Activated CD8-positive, alpha-beta T cell treated with anti-CD3 and anti-CD28 coated beads for 36 hours (primary cell): ENCODE measurements at regions not wholly inside any gene's neighbourhood (a gene's known extent, or its start where the extent isn't known, plus 50 kb on each side); places are given as distances from the start of the nearest gene placed in this dataset.

Source experiments
- ATAC-seq: fragments of 200-7000 bp; cut with Tn5 transposase; one replicate; pipeline ENCODE4 v1.10.0; 2021; ENCODE audit warnings: mild to moderate bottlenecking, moderate library complexity
- CTCF ChIA-PET: fragments of 350-600 bp; sonication (Branson Sonifier 250); formaldehyde crosslinking; loops from one replicate; lab custom pipeline; 2021; ENCODE audit warnings: antibody characterized with exemption; lab: Charles Lee
- POLR2A ChIA-PET: fragments of 350-600 bp; sonication (Branson Sonifier 250); formaldehyde crosslinking; loops from one replicate; lab custom pipeline; 2021; ENCODE audit warnings: antibody characterized with exemption; lab: Charles Lee
- DNase-seq: peaks from one replicate; pipeline ENCODE4 v3.0.0-alpha.2; 2020
- H3K27ac Mint-ChIP-seq: one replicate; pipeline ENCODE4 v1.8.0; 2021; ENCODE audit warnings: mild to moderate bottlenecking, mixed read lengths
- H3K27me3 Mint-ChIP-seq: one replicate; pipeline ENCODE4 v1.8.0; 2021; ENCODE audit warnings: mixed read lengths
- H3K36me3 Mint-ChIP-seq: one replicate; pipeline ENCODE4 v1.8.0; 2021; ENCODE audit warnings: low read depth, mixed read lengths
- H3K4me1 Mint-ChIP-seq: one replicate; pipeline ENCODE4 v1.8.0; 2021; ENCODE audit warnings: low read depth, mixed read lengths
- H3K4me3 Mint-ChIP-seq: one replicate; pipeline ENCODE4 v1.8.0; 2021; ENCODE audit warnings: mild to moderate bottlenecking, moderate library complexity, mixed read lengths
- H3K9me3 Mint-ChIP-seq: one replicate; pipeline ENCODE4 v1.8.0; 2021; ENCODE audit warnings: mixed read lengths
- intact Hi-C: fragments of 100-400 bp; cut with micrococcal nuclease; formaldehyde crosslinking; loops from one replicate; pipeline ENCODE4 v1.10.0; 2022
- TF ChIP-seq, protein P1 (sequence below): fragments of 200-600 bp; IDR thresholded peaks from one replicate; pipeline ENCODE4 v1.8.0; 2022; ENCODE audit warnings: antibody characterized with exemption, mild to moderate bottlenecking

DNA sequence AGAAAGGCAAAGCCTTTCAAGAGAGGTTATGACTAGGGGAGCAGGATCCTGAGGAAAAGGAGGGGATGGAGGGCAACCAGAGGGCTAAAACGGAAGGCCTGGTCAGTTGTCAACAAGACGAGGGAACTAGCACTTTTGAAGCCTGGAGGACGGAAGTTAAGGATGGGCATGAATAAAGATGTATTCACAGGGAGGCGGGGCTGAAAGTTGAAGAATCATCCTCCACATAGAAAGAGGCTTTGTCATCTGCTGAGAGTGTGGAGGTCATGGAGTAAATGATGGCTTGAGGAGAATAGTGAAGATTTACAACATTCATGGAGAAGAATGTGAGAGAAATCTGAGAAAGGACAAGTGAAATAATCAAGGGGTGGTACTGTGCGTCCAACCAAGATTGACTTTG lies 137.5 kb downstream of the MAGEB17 start:
- peaks cover 5% of the 10 kb centered on the region for H3K27me3 Mint-ChIP-seq
- no peak for DNase-seq
- CTCF ChIA-PET = no interaction called here
- no peak overlapping the region for H3K4me3 Mint-ChIP-seq
- H3K9me3 Mint-ChIP-seq = no peaks in the 10 kb centered on the region
- H3K36me3 Mint-ChIP-seq = no peaks in the 10 kb centered on the region
- H3K27ac Mint-ChIP-seq = no peak overlapping the region
- no peak for ATAC-seq
- H3K4me1 Mint-ChIP-seq = no peaks in the 10 kb centered on the region
- TF ChIP-seq, protein P1, sequence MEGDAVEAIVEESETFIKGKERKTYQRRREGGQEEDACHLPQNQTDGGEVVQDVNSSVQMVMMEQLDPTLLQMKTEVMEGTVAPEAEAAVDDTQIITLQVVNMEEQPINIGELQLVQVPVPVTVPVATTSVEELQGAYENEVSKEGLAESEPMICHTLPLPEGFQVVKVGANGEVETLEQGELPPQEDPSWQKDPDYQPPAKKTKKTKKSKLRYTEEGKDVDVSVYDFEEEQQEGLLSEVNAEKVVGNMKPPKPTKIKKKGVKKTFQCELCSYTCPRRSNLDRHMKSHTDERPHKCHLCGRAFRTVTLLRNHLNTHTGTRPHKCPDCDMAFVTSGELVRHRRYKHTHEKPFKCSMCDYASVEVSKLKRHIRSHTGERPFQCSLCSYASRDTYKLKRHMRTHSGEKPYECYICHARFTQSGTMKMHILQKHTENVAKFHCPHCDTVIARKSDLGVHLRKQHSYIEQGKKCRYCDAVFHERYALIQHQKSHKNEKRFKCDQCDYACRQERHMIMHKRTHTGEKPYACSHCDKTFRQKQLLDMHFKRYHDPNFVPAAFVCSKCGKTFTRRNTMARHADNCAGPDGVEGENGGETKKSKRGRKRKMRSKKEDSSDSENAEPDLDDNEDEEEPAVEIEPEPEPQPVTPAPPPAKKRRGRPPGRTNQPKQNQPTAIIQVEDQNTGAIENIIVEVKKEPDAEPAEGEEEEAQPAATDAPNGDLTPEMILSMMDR = no peak
- intact Hi-C loops = no loop called here
- POLR2A ChIA-PET = no interaction called here

DNA sequence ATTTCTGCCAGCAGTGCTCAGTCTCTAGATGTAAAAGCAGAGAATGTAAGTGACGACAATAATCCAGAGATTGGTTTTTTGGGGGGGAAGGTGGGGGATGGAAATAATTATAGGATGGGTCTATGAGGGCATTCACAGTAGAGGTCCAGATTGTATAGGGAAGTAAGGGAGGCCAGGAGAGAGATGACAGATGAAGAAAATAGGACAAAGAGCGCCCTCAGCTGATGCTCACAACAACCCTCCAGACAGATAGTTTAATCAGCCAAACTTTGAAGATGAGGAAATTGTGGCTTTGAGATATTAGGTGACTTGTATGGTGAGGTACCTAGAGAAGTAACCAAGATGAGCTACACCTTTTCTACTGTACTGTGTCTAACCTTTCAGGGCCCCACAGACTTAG lies 137.9 kb downstream of the MAGEB17 start:
- Mint-ChIP-seq H3K4me1 (no peaks in the 10 kb centered on the region), H3K27ac (no peak overlapping the region), H3K4me3 (no peak overlapping the region), H3K27me3 (peaks cover 5% of the 10 kb centered on the region), H3K9me3 (no peaks in the 10 kb centered on the region), H3K36me3 (no peaks in the 10 kb centered on the region)
- CTCF ChIA-PET = no interaction called here
- no peak for DNase-seq
- intact Hi-C loops = no loop called here
- TF ChIP-seq, protein P1 = no peak
- POLR2A ChIA-PET = no interaction called here
- ATAC-seq = no peak

DNA sequence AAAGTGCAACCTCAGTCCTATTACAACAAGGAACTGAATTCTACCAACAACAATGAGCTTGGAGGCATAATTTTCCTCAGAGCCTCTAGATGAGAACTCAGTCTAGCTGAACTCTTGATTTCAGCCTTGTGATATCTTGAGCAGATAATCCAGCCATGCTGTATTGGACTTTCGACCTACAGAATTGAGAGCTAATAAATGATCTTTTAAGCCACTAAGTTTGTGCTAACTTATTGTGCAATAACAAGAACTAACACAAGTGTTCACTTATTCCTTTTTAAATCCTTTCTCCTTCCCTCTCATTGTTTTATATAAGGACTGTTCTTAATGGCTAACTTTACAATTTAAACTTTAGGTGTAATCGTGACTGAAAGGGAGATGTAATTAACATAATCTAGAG lies 140.7 kb downstream of the MAGEB17 start:
- Mint-ChIP-seq H3K9me3 (no peaks in the 10 kb centered on the region), H3K4me3 (no peak overlapping the region)
- ATAC-seq = no peak

DNA sequence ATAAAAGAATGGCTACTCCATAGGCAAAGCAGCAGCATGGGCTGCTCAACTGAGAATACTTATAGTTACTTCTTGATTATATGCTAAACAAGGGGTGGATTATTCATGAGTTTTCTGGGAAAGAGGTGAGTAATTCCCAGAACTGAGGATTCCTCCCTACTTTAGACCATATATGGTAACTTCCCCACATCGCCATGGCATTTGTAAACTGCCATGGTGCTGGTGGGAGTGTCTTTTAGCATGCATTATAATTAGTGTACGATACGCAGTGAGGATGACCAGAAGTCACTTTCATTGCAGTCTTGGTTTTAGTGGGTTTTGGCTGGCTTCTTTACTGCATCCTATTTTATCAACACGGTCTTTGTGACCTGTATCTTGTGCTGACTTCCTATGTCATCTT lies 141.5 kb downstream of the MAGEB17 start:
- intact Hi-C loops = no loop called here
- ChIA-PET POLR2A (no interaction called here), CTCF (no interaction called here)
- TF ChIP-seq, protein P1 = no peak
- H3K4me3 Mint-ChIP-seq = no peak overlapping the region
- H3K36me3 Mint-ChIP-seq = no peaks in the 10 kb centered on the region
- no peaks in the 10 kb centered on the region for H3K9me3 Mint-ChIP-seq
- H3K27me3 Mint-ChIP-seq = peaks cover 4% of the 10 kb centered on the region
- no peak overlapping the region for H3K27ac Mint-ChIP-seq
- no peak for ATAC-seq
- no peaks in the 10 kb centered on the region for H3K4me1 Mint-ChIP-seq
- no peak for DNase-seq

More for the DNA sequence above, 140.7 kb downstream of the MAGEB17 start:
- Mint-ChIP-seq H3K27me3 (peaks cover 4% of the 10 kb centered on the region), H3K27ac (no peak overlapping the region), H3K36me3 (no peaks in the 10 kb centered on the region), H3K4me1 (no peaks in the 10 kb centered on the region)
- POLR2A ChIA-PET = no interaction called here
- TF ChIP-seq, protein P1 = no peak
- intact Hi-C loops = no loop called here
- no peak for DNase-seq
- CTCF ChIA-PET = no interaction called here

DNA sequence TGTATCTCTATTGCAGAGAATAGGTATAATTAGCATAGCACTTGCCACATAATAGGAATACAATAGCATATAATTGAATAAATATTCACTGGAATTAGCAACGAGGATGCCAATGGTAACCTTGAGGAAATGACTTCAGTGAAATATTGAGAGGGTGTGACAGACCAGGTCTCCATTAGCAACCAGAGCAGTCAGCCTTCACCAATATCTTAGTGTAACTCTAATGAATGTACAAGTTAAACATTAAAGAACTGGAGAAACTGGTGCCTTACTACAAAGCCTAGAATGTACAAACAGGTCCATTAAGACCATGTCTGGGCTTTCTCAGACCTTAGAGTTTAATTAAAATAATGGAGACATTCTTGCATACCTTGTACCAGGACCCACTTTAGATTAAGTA lies 143.0 kb downstream of the MAGEB17 start:
- DNase-seq (no peak), ATAC-seq (no peak)
- no peak overlapping the region for H3K27ac Mint-ChIP-seq
- TF ChIP-seq, protein P1 = no peak
- intact Hi-C loops = no loop called here
- no peak overlapping the region for H3K4me3 Mint-ChIP-seq
- H3K4me1 Mint-ChIP-seq = no peaks in the 10 kb centered on the region
- H3K9me3 Mint-ChIP-seq = no peaks in the 10 kb centered on the region
- POLR2A ChIA-PET = no interaction called here
- CTCF ChIA-PET = no interaction called here
- H3K36me3 Mint-ChIP-seq = no peaks in the 10 kb centered on the region
- H3K27me3 Mint-ChIP-seq = peaks cover 4% of the 10 kb centered on the region
